Fibroblast of lung (primary cell): ENCODE measurements at regions not wholly inside any gene's neighbourhood (a gene's known extent, or its start where the extent isn't known, plus 50 kb on each side); places are given as distances from the start of the nearest gene placed in this dataset.

Experiments used
- DNase-seq, 2 donors: peaks; one replicate each; pipeline versions ENCODE4 v3.0.0 to v3.0.0-alpha.2; 2010; ENCODE audit warnings: low read depth in 2 of 2
- H2AFZ ChIP-seq: 2 replicates; pipeline ENCODE4 v1.5.1; 2012; ENCODE audit warnings: low read length, control low read depth, inconsistent platforms
- H3K27ac ChIP-seq: 2 replicates; pipeline ENCODE4 v1.5.1; 2011; ENCODE audit warnings: low read length, control low read depth; ENCODE audit not compliant: insufficient read depth
- H3K27me3 ChIP-seq: 2 replicates; pipeline ENCODE4 v1.5.1; 2011; ENCODE audit warnings: mild to moderate bottlenecking, low read length; ENCODE audit not compliant: control insufficient read depth, insufficient read depth
- H3K36me3 ChIP-seq: 2 replicates; pipeline ENCODE4 v1.5.1; 2011; ENCODE audit warnings: low read length; ENCODE audit not compliant: control insufficient read depth, insufficient read depth
- H3K4me1 ChIP-seq: 2 replicates; pipeline ENCODE4 v1.5.1; 2011; ENCODE audit warnings: low read length; ENCODE audit not compliant: control insufficient read depth, insufficient read depth; ENCODE audit errors: extremely low read depth
- H3K4me2 ChIP-seq: 2 replicates; pipeline ENCODE4 v1.5.1; 2011; ENCODE audit warnings: low read length, control low read depth; ENCODE audit not compliant: insufficient read depth; ENCODE audit errors: extremely low read depth
- H3K4me3 ChIP-seq, 4 experiments: fragments of 200-600 bp in 1 of 4; sonication (generic) in 1 of 4; replicated peaks in 1 of 4; 2 replicates each; pipeline ENCODE4 v1.5.1; 2011 to 2016; ENCODE audit warnings: low read length in 4 of 4, low read depth in 3 of 4, mild to moderate bottlenecking in 3 of 4, control low read depth in 2 of 4, inconsistent platforms in 1 of 4, mixed read lengths in 1 of 4; ENCODE audit not compliant: insufficient read depth in 1 of 4; ENCODE audit errors: control extremely low read depth in 1 of 4
- H3K79me2 ChIP-seq: 2 replicates; pipeline ENCODE4 v1.5.1; 2012; ENCODE audit warnings: mild to moderate bottlenecking, low read length, inconsistent platforms; ENCODE audit not compliant: control insufficient read depth, insufficient read depth
- H3K9ac ChIP-seq: 2 replicates; pipeline ENCODE4 v1.5.1; 2011; ENCODE audit warnings: mild to moderate bottlenecking, low read length, control low read depth; ENCODE audit not compliant: insufficient read depth
- H3K9me3 ChIP-seq: 2 replicates; pipeline ENCODE4 v1.5.1; 2012; ENCODE audit warnings: low read depth, low read length; ENCODE audit not compliant: control insufficient read depth, insufficient read depth
- H4K20me1 ChIP-seq: 2 replicates; pipeline ENCODE4 v1.5.1; 2011; ENCODE audit warnings: low read length; ENCODE audit not compliant: control insufficient read depth, insufficient read depth; ENCODE audit errors: extremely low read depth
- EZH2 ChIP-seq: IDR thresholded peaks from 2 replicates; pipeline ENCODE4 v1.5.1; 2012; ENCODE audit warnings: low read length, control low read depth, mild to moderate bottlenecking; ENCODE audit errors: missing control alignments
- TF ChIP-seq, protein P1 (sequence below), 2 donors: IDR thresholded peaks in 1 of 2; conservative IDR thresholded peaks in 1 of 2; 1 replicate in 1 of 2; 2 replicates in 1 of 2; pipeline ENCODE4 v1.5.1; 2011 to 2012; ENCODE audit warnings: low read length in 2 of 2, control low read depth in 1 of 2, inconsistent platforms in 1 of 2, low read depth in 1 of 2, mild to moderate bottlenecking in 1 of 2

DNA sequence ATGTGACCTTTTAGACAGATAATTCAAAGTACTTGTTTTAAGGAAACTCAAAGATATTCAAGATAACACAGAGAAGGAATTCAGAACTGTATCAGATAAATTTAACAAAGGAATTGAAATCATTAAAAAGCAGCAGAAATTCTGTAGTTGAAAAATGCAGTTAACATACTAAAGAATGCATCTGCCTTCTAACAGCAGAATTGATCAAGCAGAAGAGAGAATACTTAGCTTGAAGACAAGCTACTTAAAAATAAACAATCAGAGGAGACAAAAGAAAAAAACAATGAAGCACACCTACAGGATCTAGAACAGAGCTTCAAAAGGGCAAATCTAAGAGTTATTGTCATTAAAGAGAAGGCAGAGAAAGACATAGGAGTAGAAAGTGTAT is 123.0 kb upstream of the TET2 start:
- Histone ChIP-seq H3K79me2 (no peaks in the 10 kb centered on the region), H3K9ac (no peak overlapping the region), H4K20me1 (no peaks in the 10 kb centered on the region), H3K36me3 (no peaks in the 10 kb centered on the region), H3K27me3 (no peaks in the 10 kb centered on the region), H3K4me2 (no peak overlapping the region), H3K4me3 (no peak overlapping the region), H3K4me1 (no peaks in the 10 kb centered on the region), H2AFZ (no peak overlapping the region), H3K9me3 (no peaks in the 10 kb centered on the region), H3K27ac (no peak overlapping the region)
- peak in 1 of 2 donors; percentile 2 for DNase-seq
- TF ChIP-seq, protein P1, sequence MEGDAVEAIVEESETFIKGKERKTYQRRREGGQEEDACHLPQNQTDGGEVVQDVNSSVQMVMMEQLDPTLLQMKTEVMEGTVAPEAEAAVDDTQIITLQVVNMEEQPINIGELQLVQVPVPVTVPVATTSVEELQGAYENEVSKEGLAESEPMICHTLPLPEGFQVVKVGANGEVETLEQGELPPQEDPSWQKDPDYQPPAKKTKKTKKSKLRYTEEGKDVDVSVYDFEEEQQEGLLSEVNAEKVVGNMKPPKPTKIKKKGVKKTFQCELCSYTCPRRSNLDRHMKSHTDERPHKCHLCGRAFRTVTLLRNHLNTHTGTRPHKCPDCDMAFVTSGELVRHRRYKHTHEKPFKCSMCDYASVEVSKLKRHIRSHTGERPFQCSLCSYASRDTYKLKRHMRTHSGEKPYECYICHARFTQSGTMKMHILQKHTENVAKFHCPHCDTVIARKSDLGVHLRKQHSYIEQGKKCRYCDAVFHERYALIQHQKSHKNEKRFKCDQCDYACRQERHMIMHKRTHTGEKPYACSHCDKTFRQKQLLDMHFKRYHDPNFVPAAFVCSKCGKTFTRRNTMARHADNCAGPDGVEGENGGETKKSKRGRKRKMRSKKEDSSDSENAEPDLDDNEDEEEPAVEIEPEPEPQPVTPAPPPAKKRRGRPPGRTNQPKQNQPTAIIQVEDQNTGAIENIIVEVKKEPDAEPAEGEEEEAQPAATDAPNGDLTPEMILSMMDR (conservative IDR thresholded peaks at IDR 0.05 in 1 of 2, IDR thresholded peaks at IDR 0.05 in 1 of 2; ENCODE audit: low read depth in 1 of 2, low read length in 2 of 2) = no peak
- TF ChIP-seq EZH2 = no peak

DNA sequence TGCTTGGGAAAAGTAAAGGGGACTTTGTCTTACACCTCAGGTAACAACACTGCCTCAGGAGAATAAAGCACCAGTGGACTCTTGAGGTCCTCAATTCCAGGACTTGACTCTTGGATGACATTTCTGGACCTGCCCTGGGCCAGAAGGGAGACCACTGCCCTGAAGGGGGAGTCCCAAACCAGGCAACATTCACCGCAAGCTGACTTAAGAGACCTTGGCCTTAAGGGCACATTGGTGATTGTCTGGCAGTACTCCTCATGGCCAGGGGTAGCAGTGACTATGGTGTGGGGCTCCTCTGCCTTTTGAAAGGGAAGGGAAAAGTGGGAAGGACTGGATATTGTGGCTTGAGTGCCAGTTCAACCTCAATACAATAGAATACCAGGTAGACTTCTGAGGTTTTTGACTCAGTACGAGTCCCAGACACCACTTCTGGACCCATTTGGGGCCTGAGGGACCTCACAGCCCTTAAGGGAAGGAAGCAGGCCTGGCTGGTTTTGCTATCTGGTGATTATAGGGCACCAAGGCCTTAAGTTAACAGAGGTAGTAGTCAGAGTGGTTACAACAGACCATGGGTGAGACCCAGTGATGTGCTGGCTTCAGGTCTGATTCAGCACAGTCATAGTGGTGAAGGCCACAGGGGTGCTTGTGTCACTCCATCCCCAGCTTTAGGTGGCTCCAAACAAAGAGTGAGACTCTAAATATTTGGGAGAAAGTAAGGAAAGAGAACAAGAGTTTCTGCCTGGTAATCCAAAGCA is 121.2 kb upstream of the TET2 start:
- Histone ChIP-seq H3K9ac (no peak overlapping the region), H3K9me3 (no peaks in the 10 kb centered on the region), H3K79me2 (no peaks in the 10 kb centered on the region), H3K4me1 (no peaks in the 10 kb centered on the region), H4K20me1 (no peaks in the 10 kb centered on the region), H3K4me2 (no peak overlapping the region), H3K4me3 (no peak overlapping the region), H3K36me3 (no peaks in the 10 kb centered on the region), H2AFZ (no peak overlapping the region), H3K27ac (no peak overlapping the region), H3K27me3 (no peaks in the 10 kb centered on the region)
- DNase-seq = no peak
- TF ChIP-seq EZH2 = no peak
- TF ChIP-seq, protein P1 (conservative IDR thresholded peaks at IDR 0.05 in 1 of 2, IDR thresholded peaks at IDR 0.05 in 1 of 2; ENCODE audit: low read depth in 1 of 2, low read length in 2 of 2) = no peak

DNA sequence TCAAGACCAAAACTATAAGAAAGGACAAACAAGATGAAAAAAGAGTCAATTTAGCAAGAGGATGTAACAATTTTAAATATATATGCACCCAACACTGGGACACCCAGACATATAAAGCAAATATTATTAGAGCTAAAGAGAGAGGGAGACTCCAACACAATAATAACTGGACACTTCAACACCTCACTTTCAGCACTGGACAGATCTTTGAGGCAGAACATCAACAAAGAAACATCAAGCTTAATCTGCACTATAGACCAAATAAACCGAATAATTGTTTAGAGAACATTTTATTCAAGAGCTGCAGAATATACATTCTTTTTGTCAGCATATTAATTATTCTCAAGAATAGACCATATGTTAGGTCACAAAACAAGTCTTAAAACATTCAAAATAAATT is 109.7 kb upstream of the TET2 start:
- Histone ChIP-seq H3K4me2 (no peak overlapping the region), H3K9ac (no peak overlapping the region), H4K20me1 (no peaks in the 10 kb centered on the region), H3K27me3 (no peaks in the 10 kb centered on the region), H3K79me2 (no peaks in the 10 kb centered on the region), H3K27ac (no peak overlapping the region), H2AFZ (no peak overlapping the region), H3K36me3 (no peaks in the 10 kb centered on the region), H3K9me3 (no peaks in the 10 kb centered on the region), H3K4me3 (no peak overlapping the region), H3K4me1 (no peaks in the 10 kb centered on the region)
- TF ChIP-seq, protein P1 (conservative IDR thresholded peaks at IDR 0.05 in 1 of 2, IDR thresholded peaks at IDR 0.05 in 1 of 2; ENCODE audit: low read depth in 1 of 2, low read length in 2 of 2) = no peak
- no peak for TF ChIP-seq EZH2
- no peak for DNase-seq
